KOPT-K1 (cell line): ENCODE measurements at regions not wholly inside any gene's neighbourhood (a gene's known extent, or its start where the extent isn't known, plus 50 kb on each side); places are given as distances from the start of the nearest gene placed in this dataset.

Source experiments
- H3K27ac ChIP-seq: fragments of 200-600 bp; sonication (generic); 2 replicates; pipeline ENCODE4 v1.5.1; 2016; ENCODE audit warnings: antibody characterized with exemption, mild to moderate bottlenecking, low read depth, low read length; ENCODE audit not compliant: poor library complexity, severe bottlenecking
- H3K36me3 ChIP-seq: fragments of 200-600 bp; sonication (generic); 2 replicates; pipeline ENCODE4 v1.5.1; 2017; ENCODE audit warnings: antibody characterized with exemption, mild to moderate bottlenecking, low read length, moderate library complexity; ENCODE audit not compliant: insufficient read depth
- H3K9me3 ChIP-seq: fragments of 200-600 bp; sonication (generic); 2 replicates; pipeline ENCODE4 v1.5.1; 2017; ENCODE audit warnings: antibody characterized with exemption, low read length, mild to moderate bottlenecking; ENCODE audit not compliant: insufficient read depth, poor library complexity, severe bottlenecking

DNA sequence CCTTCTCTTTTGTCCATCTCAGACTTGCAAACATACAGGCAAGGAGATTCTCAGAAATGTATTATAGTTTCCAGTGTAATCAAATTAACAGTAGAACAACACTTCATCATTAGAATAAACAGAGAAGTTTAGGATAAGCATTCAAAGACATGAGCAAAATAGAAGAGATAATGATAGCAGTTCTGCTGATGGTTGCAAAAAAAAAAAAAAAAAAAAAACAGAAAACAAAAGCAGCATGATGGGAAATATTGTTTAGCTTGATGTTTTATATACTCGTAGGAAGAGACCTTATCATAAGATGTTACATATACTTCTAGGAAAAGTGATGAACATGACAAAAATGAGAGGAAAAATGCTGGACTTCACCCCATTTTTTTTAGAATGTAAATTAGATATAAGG is 1356.2 kb downstream of the MAT2B start:
- Histone ChIP-seq H3K27ac (no peak overlapping the region), H3K9me3 (no peaks in the 10 kb centered on the region), H3K36me3 (no peaks in the 10 kb centered on the region)

DNA sequence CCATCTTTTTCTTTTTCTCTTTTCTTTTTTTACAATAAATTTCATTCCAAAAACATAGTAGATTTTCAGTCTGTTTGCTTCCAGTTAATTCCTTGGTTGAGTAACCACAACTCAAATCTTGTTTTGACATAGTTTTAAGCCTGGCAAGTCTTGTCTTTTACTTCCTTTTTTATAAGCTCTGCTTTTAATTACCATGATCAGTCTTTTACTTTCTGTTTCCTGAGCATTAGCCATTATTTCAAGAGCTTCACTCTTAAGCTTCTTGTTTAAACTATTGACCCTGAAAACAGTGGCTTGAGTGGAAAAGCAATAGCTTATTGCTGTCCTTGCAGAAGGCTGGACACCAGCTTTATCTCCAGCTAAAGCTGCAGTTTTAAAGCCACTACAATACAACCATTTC is 1363.3 kb downstream of the MAT2B start:
- no peaks in the 10 kb centered on the region for H3K36me3 ChIP-seq
- H3K27ac ChIP-seq = no peak overlapping the region
- H3K9me3 ChIP-seq = no peaks in the 10 kb centered on the region

DNA sequence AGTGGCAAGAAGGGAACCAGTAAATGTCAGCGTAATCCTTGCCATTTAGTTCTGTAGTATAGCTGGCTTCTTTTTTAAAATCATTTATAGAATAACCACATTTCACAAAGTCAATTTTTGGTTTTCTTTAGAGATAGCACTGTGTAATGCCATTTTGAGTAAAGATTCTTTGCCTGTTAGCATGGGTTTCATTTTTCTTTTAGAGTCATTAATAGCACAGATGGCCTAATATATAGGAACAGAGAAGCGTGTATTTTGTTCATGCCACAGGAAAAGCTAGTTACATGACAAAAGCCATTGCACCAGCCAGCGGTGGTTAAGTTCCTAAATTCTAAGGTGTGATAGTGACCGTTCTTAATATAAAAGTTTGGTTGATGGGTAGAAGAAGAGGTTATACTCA is 1363.9 kb downstream of the MAT2B start:
- Histone ChIP-seq H3K9me3 (no peaks in the 10 kb centered on the region), H3K27ac (no peak overlapping the region)

DNA sequence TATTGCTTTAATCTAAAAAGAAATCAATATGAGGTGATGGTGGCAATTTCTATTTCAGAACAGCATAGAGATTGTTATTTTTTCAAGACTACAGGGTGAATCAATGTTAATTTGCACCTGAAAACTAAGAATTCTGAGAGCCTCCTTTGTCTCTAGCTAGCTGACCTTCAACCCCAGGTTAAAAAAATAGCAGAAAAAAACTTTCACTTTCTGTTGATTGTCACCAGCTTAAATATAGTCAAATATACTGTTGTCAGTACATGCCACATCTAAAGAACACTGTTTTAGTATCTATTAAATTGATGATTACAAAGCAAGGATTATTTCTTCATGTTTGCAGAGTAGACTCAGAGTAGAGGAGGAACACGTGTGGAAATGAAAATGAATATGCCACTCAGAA is 1371.4 kb downstream of the MAT2B start:
- Histone ChIP-seq H3K36me3 (no peaks in the 10 kb centered on the region), H3K27ac (no peak overlapping the region), H3K9me3 (no peaks in the 10 kb centered on the region)

More for the DNA sequence above, 1363.9 kb downstream of the MAT2B start:
- H3K36me3 ChIP-seq = no peaks in the 10 kb centered on the region

DNA sequence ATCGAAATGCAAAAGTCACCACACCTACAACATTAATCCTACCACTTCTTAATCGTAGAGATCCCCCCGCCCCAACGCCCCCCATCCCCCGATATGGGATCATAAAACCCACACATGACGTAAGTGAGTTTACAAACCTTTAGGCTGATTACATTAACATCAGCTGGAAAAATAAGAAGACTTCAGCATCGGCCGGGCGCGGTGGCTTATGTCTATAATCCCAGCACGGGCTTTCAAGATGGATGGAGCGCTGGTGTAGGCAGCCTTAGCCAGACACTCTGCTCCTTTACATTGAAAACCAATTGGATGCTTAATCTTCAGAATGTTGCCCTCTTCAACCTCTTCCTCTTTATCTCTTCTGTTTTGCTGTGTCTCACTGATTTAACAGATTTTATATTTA is 1376.0 kb downstream of the MAT2B start:
- Histone ChIP-seq H3K9me3 (no peaks in the 10 kb centered on the region), H3K27ac (no peak overlapping the region), H3K36me3 (no peaks in the 10 kb centered on the region)

DNA sequence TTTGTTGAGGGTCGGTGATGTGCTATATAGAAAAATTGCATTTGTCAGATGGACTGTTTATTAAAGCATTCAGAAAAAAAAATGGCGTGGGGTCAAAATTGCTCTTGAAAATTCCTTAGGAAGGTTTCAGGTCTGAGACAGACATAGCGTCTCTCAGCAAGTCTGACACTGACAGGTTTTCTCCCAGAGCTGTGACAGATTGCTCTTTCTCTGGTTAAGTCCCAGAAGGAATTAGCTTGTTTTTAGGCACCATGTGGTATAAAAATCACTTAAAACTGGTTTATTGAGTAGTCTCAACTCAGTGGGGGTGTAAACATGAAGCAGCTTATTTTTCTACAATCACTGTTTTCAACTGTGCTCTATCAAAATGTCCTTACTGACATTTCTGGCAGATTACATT is 1379.8 kb downstream of the MAT2B start:
- Histone ChIP-seq H3K27ac (no peak overlapping the region), H3K9me3 (no peaks in the 10 kb centered on the region), H3K36me3 (no peaks in the 10 kb centered on the region)

DNA sequence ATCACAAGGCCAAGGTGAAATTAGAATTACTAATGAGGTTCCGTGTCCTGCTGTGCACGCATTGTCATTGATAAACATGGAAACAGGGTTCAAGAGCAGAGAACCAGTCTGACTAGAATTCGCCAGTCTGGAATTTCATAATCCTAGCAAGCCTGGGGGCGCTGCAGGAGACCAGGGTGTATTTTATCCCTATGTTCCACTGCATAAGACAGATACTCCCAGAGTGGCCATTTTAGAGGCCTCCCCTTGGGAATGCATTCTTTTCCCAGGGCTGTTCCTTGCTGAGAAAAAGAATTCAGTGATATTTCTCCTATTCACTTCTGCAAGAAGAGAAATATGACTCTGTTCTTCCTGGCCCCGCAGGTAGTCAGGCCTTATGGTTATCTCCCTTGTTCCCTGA is 1387.7 kb downstream of the MAT2B start:
- Histone ChIP-seq H3K9me3 (no peaks in the 10 kb centered on the region), H3K36me3 (no peaks in the 10 kb centered on the region), H3K27ac (no peak overlapping the region)

DNA sequence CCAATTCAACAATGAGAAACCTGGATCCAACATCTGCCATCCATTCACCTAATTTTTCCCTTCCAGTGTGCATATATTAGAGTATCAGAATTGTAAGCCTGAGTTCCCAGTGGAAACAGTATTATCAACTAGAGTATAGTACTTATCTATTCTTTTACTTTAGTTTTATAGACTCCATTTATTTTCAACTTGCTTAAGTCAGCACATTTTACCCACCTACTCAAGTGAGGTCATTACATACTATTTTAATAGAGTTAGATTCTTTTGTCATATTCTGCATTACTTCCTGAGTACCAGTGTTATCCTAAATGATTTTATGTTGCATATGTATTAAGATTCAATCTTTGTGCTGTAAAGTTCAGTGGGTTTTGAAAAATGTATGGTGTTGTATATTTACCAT is 1393.3 kb downstream of the MAT2B start:
- Histone ChIP-seq H3K9me3 (no peaks in the 10 kb centered on the region), H3K27ac (no peak overlapping the region), H3K36me3 (no peaks in the 10 kb centered on the region)

DNA sequence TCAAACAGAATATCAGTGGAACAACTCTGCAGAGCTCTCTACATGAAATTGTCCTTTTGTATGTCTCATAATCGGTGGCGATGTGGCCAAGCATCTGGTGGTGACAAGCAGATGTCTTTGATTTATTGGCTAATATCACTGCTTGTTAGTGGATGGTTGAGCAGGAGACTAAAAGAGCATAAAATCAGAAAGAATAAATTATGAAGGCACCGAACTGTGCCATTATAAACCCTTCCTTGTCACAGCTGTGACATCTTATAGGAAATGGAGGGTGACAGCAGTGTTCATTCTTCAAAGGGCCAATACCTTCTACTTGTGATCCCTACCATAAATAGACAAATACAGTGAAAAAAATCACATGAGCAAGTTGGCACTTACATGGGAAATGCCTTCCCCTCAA is 1404.3 kb downstream of the MAT2B start:
- no peaks in the 10 kb centered on the region for H3K9me3 ChIP-seq
- no peaks in the 10 kb centered on the region for H3K36me3 ChIP-seq
- no peak overlapping the region for H3K27ac ChIP-seq

DNA sequence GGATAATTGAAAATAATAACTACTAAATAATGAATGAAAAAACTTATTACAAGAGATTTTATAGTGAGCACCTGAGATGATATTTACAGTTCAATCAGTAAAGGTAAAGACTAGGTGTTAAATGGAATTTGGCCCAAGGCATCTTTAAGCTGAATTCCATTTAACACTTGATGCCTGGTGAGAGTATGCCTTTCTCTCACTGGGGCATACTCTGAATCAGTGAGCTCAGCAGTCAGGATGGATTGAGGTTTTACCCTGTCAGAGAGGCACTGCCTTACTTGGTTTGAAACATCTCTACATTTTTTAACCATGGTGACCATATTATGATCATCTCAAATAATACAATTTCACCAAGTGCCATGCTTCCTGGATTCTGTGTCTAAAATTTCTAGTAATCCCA is 1416.3 kb downstream of the MAT2B start:
- no peak overlapping the region for H3K27ac ChIP-seq
- no peaks in the 10 kb centered on the region for H3K36me3 ChIP-seq
- H3K9me3 ChIP-seq = no peaks in the 10 kb centered on the region

DNA sequence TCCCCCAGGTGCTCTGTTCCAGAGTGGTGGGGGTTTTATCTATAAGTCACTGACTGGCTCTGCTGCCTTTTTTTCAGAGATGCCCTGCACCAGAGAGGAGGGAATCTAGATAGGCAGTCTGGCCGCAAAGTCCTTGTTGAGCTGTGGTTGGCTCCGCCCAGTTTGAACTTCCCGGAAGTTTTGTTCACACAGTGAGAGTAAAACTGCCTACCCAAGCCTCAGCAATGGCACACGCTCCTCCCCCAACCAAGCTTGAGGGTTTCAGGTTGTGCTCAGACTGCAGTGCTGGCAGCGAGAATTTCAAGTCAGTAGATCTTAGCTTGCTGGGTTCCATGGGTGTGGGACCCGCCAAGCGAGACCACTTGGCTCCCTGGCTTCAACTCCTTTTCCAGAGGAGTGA is 1428.6 kb downstream of the MAT2B start:
- no peak overlapping the region for H3K27ac ChIP-seq
- no peaks in the 10 kb centered on the region for H3K36me3 ChIP-seq
- no peaks in the 10 kb centered on the region for H3K9me3 ChIP-seq

DNA sequence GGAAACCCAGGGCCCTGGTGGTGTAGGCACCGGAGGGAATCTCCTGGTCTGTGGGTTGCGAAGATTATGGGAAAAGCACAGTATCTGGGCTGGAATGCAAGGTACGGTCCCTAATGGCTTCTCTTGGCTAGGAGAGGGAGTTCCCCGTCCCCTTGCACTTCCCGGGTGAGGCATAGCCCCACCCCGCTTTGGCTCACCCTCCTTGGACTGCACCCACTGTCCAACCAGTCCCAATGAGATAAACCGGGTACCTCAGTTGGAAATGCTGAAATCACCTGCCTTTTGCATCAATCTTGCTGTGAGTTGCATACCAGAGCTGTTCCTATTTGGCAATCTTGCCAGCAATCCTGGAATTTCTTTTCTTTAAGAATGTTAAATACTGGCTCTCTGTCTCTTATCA is 1429.1 kb downstream of the MAT2B start:
- Histone ChIP-seq H3K9me3 (no peaks in the 10 kb centered on the region), H3K36me3 (no peaks in the 10 kb centered on the region), H3K27ac (no peak overlapping the region)

DNA sequence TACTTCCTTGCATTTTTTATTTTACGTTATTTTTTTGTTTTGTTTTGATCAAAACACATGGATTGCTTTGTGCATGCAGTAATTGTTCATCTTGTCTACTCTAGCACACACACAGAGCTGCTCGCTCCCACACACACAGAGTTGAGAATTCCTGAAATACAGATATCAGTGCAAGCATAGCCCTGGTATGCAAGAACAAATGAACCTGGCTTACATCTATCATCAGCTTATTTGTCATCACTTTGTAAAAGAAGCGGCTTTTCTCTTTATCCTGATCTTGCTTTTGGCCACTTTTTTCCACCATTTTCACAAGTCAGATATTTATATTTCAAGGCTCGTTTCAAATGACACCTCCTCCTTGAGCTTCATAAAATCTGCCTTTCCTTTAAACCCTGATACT is 1435.7 kb downstream of the MAT2B start:
- no peaks in the 10 kb centered on the region for H3K9me3 ChIP-seq
- H3K27ac ChIP-seq = no peak overlapping the region
- H3K36me3 ChIP-seq = no peaks in the 10 kb centered on the region

DNA sequence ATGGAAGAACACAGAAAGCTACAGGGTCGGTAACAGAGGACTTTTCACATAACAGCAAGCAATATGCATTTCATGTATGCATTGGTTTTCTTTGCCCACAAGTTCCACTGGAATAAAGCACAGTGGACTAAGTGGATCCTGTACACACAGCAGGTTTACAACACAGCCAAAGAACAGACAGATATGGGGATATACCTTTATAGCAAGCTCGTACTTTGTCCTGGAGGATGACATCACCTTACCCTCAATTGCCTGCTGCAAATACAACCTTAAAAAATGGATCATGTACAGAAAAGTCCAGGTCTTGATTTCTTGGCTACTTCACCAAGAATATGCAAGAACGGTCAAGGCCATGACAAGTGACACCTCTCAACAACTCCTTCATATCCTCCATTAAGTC is 1445.5 kb downstream of the MAT2B start:
- Histone ChIP-seq H3K36me3 (no peaks in the 10 kb centered on the region), H3K9me3 (no peaks in the 10 kb centered on the region), H3K27ac (no peak overlapping the region)

DNA sequence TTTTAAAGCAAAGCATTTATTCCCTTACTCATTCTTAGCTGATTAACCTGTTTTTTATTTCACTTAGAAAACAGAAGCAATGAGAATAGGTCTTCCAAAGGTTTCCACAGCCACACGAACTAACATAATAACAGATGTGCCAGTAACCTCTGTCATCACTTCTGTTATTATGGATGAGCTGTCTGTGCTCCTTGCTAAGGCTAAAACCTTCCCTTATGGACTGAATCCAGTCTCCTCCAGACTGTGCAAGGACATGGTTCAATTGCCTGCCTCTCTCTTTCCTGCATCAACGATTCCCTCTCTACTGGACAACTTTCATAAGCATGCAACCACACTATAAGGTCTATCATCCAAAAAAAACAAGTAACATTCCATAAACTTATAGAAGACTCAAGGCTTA is 1446.2 kb downstream of the MAT2B start:
- no peaks in the 10 kb centered on the region for H3K9me3 ChIP-seq
- no peak overlapping the region for H3K27ac ChIP-seq
- no peaks in the 10 kb centered on the region for H3K36me3 ChIP-seq

DNA sequence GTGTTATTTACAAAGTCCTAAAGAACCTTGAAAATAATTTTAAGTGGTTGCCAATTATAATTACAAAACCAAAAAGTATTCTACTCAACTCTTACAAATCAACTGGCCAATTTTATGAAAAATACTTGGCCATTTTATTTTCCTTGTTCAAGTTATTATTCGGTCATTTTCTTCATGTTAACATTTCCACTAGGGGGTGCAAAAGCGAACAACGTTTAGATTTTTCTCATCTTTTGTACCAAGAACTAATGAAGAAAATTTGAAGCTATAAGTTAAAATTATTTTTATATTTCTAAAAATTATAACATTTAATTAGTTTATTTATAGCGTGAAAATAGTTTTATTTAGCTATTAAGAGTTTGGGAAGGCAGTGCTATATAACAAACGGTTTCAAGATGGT is 1453.3 kb downstream of the MAT2B start:
- H3K36me3 ChIP-seq = no peaks in the 10 kb centered on the region
- H3K9me3 ChIP-seq = no peaks in the 10 kb centered on the region
- no peak overlapping the region for H3K27ac ChIP-seq

DNA sequence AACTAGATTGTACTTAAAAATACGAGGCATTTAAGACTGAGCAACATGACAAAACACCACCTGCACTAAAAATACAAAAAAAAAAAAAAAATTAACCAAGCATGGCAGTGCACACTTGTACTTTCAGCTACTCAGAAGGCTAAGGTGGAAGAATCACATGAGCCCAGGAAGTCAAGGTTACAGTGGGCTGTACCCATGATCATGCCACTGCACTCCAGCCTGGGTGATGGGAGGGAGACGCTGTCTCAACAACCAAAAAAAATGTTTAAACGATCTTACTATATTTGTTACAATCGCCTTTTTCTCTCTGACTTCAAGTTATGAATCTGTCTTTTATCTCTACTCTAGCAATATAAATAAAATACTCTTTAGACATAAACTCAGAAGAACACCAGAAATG is 1454.3 kb downstream of the MAT2B start:
- Histone ChIP-seq H3K9me3 (no peaks in the 10 kb centered on the region), H3K36me3 (no peaks in the 10 kb centered on the region), H3K27ac (no peak overlapping the region)
